ENCODE measurements at regions not wholly inside any gene's neighbourhood (a gene's known extent, or its start where the extent isn't known, plus 50 kb on each side); places are given as distances from the start of the nearest gene placed in this dataset.

- no peak overlapping the region for H3K4me3 Mint-ChIP-seq
- POLR2A ChIA-PET: no interaction called here
- H3K27ac Mint-ChIP-seq: no peak overlapping the region
- no peaks in the 10 kb centered on the region for H3K27me3 ChIP-seq (ENCODE audit: insufficient read depth, low read length, poor library complexity, severe bottlenecking)
- H3K4me1 ChIP-seq (ENCODE audit: insufficient read depth, low read length): no peaks in the 10 kb centered on the region
- H3K9me3 ChIP-seq (ENCODE audit: low read length): no peaks in the 10 kb centered on the region
- H3K4me1 Mint-ChIP-seq: no peaks in the 10 kb centered on the region
- CTCF ChIA-PET: no interaction called here
- H3K36me3 Mint-ChIP-seq: no peaks in the 10 kb centered on the region
- peaks cover 0 to 5% (median 1%) of the 10 kb centered on the region in 5 donors for H3K9me3 Mint-ChIP-seq
- no peak overlapping the region for H3K27ac ChIP-seq (ENCODE audit: low read depth, low read length)
- no peak for DNase-seq
- H3K36me3 ChIP-seq (ENCODE audit: insufficient read depth, low read length): no peaks in the 10 kb centered on the region
- H3K4me3 ChIP-seq (ENCODE audit: low read length): no peak overlapping the region
- peaks cover 0 to 1% of the 10 kb centered on the region in 2 donors for H3K27me3 Mint-ChIP-seq
Measured at GRCh38 chr3:117681619-117682018, 972.0 kb downstream of the TUSC7 start.

GRCh38 chr3:117687096-117687495 lies 977.5 kb downstream of the TUSC7 start:
- Histone ChIP-seq H3K36me3 (ENCODE audit: insufficient read depth, low read length) (no peaks in the 10 kb centered on the region), H3K9me3 (ENCODE audit: low read length) (no peaks in the 10 kb centered on the region), H3K4me1 (ENCODE audit: insufficient read depth, low read length) (no peaks in the 10 kb centered on the region), H3K27ac (ENCODE audit: low read depth, low read length) (no peak overlapping the region), H3K27me3 (ENCODE audit: insufficient read depth, low read length, poor library complexity, severe bottlenecking) (no peaks in the 10 kb centered on the region), H3K4me3 (ENCODE audit: low read length) (no peak overlapping the region)
- H3K36me3 Mint-ChIP-seq: no peaks in the 10 kb centered on the region
- no peak overlapping the region for H3K27ac Mint-ChIP-seq
- peaks cover 0 to 3% (median 0%) of the 10 kb centered on the region in 5 donors for H3K9me3 Mint-ChIP-seq
- no peak overlapping the region for H3K4me3 Mint-ChIP-seq
- H3K4me1 Mint-ChIP-seq: no peaks in the 10 kb centered on the region
- no peak for DNase-seq
- CTCF ChIA-PET: no interaction called here
- POLR2A ChIA-PET: no interaction called here
- H3K27me3 Mint-ChIP-seq: peaks cover 0 to 1% of the 10 kb centered on the region in 2 donors

- no peaks in the 10 kb centered on the region for H3K27me3 ChIP-seq (ENCODE audit: insufficient read depth, low read length, poor library complexity, severe bottlenecking)
- H3K9me3 ChIP-seq (ENCODE audit: low read length): no peaks in the 10 kb centered on the region
- DNase-seq: no peak
- Mint-ChIP-seq H3K27me3 (peaks cover 0 to 1% of the 10 kb centered on the region in 2 donors), H3K4me3 (no peak overlapping the region), H3K36me3 (no peaks in the 10 kb centered on the region), H3K27ac (no peak overlapping the region), H3K4me1 (no peaks in the 10 kb centered on the region), H3K9me3 (peaks cover 0 to 4% (median 3%) of the 10 kb centered on the region in 5 donors)
- H3K36me3 ChIP-seq (ENCODE audit: insufficient read depth, low read length): no peaks in the 10 kb centered on the region
- CTCF ChIA-PET: no interaction called here
- H3K27ac ChIP-seq (ENCODE audit: low read depth, low read length): no peak overlapping the region
- POLR2A ChIA-PET: no interaction called here
- H3K4me1 ChIP-seq (ENCODE audit: insufficient read depth, low read length): no peaks in the 10 kb centered on the region
- H3K4me3 ChIP-seq (ENCODE audit: low read length): no peak overlapping the region
Measured at GRCh38 chr3:117688583-117688982, 979.0 kb downstream of the TUSC7 start.

- peaks cover 0 to 8% (median 4%) of the 10 kb centered on the region in 5 donors for H3K9me3 Mint-ChIP-seq
- DNase-seq: no peak
- no peaks in the 10 kb centered on the region for H3K36me3 ChIP-seq (ENCODE audit: insufficient read depth, low read length)
- no peaks in the 10 kb centered on the region for H3K9me3 ChIP-seq (ENCODE audit: low read length)
- ChIA-PET POLR2A (no interaction called here), CTCF (no interaction called here)
- H3K27me3 ChIP-seq (ENCODE audit: insufficient read depth, low read length, poor library complexity, severe bottlenecking): no peaks in the 10 kb centered on the region
- no peak overlapping the region for H3K4me3 Mint-ChIP-seq
- no peaks in the 10 kb centered on the region for H3K36me3 Mint-ChIP-seq
- no peak overlapping the region for H3K4me3 ChIP-seq (ENCODE audit: low read length)
- H3K4me1 ChIP-seq (ENCODE audit: insufficient read depth, low read length): no peaks in the 10 kb centered on the region
- no peaks in the 10 kb centered on the region for H3K27me3 Mint-ChIP-seq
- H3K4me1 Mint-ChIP-seq: no peaks in the 10 kb centered on the region
- no peak overlapping the region for H3K27ac Mint-ChIP-seq
- H3K27ac ChIP-seq (ENCODE audit: low read depth, low read length): no peak overlapping the region
Measured at GRCh38 chr3:117691526-117691925, 981.9 kb downstream of the TUSC7 start.

GRCh38 chr3:117692416-117692995 lies 982.9 kb downstream of the TUSC7 start:
- H3K27me3 ChIP-seq (ENCODE audit: insufficient read depth, low read length, poor library complexity, severe bottlenecking): no peaks in the 10 kb centered on the region
- POLR2A ChIA-PET: no interaction called here
- Mint-ChIP-seq H3K9me3 (peaks cover 0 to 9% (median 5%) of the 10 kb centered on the region in 5 donors), H3K4me3 (no peak overlapping the region), H3K27me3 (no peaks in the 10 kb centered on the region), H3K36me3 (no peaks in the 10 kb centered on the region), H3K4me1 (no peaks in the 10 kb centered on the region), H3K27ac (no peak overlapping the region)
- no peak overlapping the region for H3K4me3 ChIP-seq (ENCODE audit: low read length)
- CTCF ChIA-PET: no interaction called here
- no peak for DNase-seq
- no peaks in the 10 kb centered on the region for H3K36me3 ChIP-seq (ENCODE audit: insufficient read depth, low read length)
- H3K4me1 ChIP-seq (ENCODE audit: insufficient read depth, low read length): no peaks in the 10 kb centered on the region
- no peaks in the 10 kb centered on the region for H3K9me3 ChIP-seq (ENCODE audit: low read length)
- no peak overlapping the region for H3K27ac ChIP-seq (ENCODE audit: low read depth, low read length)

- ChIA-PET CTCF (no interaction called here), POLR2A (no interaction called here)
- H3K9me3 ChIP-seq (ENCODE audit: low read length): no peaks in the 10 kb centered on the region
- no peaks in the 10 kb centered on the region for H3K27me3 Mint-ChIP-seq
- H3K4me1 ChIP-seq (ENCODE audit: insufficient read depth, low read length): no peaks in the 10 kb centered on the region
- peaks cover 0 to 9% (median 6%) of the 10 kb centered on the region in 5 donors for H3K9me3 Mint-ChIP-seq
- no peak overlapping the region for H3K27ac ChIP-seq (ENCODE audit: low read depth, low read length)
- no peaks in the 10 kb centered on the region for H3K36me3 Mint-ChIP-seq
- H3K4me3 Mint-ChIP-seq: no peak overlapping the region
- H3K4me3 ChIP-seq (ENCODE audit: low read length): no peak overlapping the region
- no peaks in the 10 kb centered on the region for H3K27me3 ChIP-seq (ENCODE audit: insufficient read depth, low read length, poor library complexity, severe bottlenecking)
- no peak for DNase-seq
- H3K4me1 Mint-ChIP-seq: no peaks in the 10 kb centered on the region
- no peak overlapping the region for H3K27ac Mint-ChIP-seq
- H3K36me3 ChIP-seq (ENCODE audit: insufficient read depth, low read length): no peaks in the 10 kb centered on the region
Measured at GRCh38 chr3:117695321-117695720, 985.7 kb downstream of the TUSC7 start.

- Mint-ChIP-seq H3K9me3 (peaks cover 0 to 15% (median 6%) of the 10 kb centered on the region in 5 donors), H3K27me3 (no peaks in the 10 kb centered on the region), H3K4me3 (no peak overlapping the region), H3K36me3 (no peaks in the 10 kb centered on the region), H3K27ac (no peak overlapping the region), H3K4me1 (no peaks in the 10 kb centered on the region)
- Histone ChIP-seq H3K4me3 (ENCODE audit: low read length) (no peak overlapping the region), H3K27ac (ENCODE audit: low read depth, low read length) (no peak overlapping the region), H3K27me3 (ENCODE audit: insufficient read depth, low read length, poor library complexity, severe bottlenecking) (no peaks in the 10 kb centered on the region), H3K9me3 (ENCODE audit: low read length) (no peaks in the 10 kb centered on the region), H3K4me1 (ENCODE audit: insufficient read depth, low read length) (no peaks in the 10 kb centered on the region), H3K36me3 (ENCODE audit: insufficient read depth, low read length) (no peaks in the 10 kb centered on the region)
- ChIA-PET POLR2A (no interaction called here), CTCF (no interaction called here)
- no peak for DNase-seq
Measured at GRCh38 chr3:117695871-117696645, 986.5 kb downstream of the TUSC7 start.

- Mint-ChIP-seq H3K27me3 (no peaks in the 10 kb centered on the region), H3K4me3 (no peak overlapping the region), H3K9me3 (peaks cover 0 to 15% (median 6%) of the 10 kb centered on the region in 5 donors), H3K4me1 (no peaks in the 10 kb centered on the region), H3K36me3 (no peaks in the 10 kb centered on the region), H3K27ac (no peak overlapping the region)
- Histone ChIP-seq H3K27me3 (ENCODE audit: insufficient read depth, low read length, poor library complexity, severe bottlenecking) (no peaks in the 10 kb centered on the region), H3K4me1 (ENCODE audit: insufficient read depth, low read length) (no peaks in the 10 kb centered on the region), H3K27ac (ENCODE audit: low read depth, low read length) (no peak overlapping the region), H3K4me3 (ENCODE audit: low read length) (no peak overlapping the region), H3K9me3 (ENCODE audit: low read length) (no peaks in the 10 kb centered on the region), H3K36me3 (ENCODE audit: insufficient read depth, low read length) (no peaks in the 10 kb centered on the region)
- DNase-seq: no peak
- CTCF ChIA-PET: no interaction called here
- POLR2A ChIA-PET: no interaction called here
Measured at GRCh38 chr3:117696851-117697407, 987.4 kb downstream of the TUSC7 start.

Measured in CD8-positive, alpha-beta memory T cell (primary cell).